Brain pericyte (primary cell): ENCODE measurements at regions not wholly inside any gene's neighbourhood (a gene's known extent, or its start where the extent isn't known, plus 50 kb on each side); places are given as distances from the start of the nearest gene placed in this dataset.

Experiments used
- DNase-seq: peaks from one replicate; pipeline ENCODE4 v3.0.0-alpha.2; 2012; ENCODE audit warnings: low read depth, low spot score

DNA sequence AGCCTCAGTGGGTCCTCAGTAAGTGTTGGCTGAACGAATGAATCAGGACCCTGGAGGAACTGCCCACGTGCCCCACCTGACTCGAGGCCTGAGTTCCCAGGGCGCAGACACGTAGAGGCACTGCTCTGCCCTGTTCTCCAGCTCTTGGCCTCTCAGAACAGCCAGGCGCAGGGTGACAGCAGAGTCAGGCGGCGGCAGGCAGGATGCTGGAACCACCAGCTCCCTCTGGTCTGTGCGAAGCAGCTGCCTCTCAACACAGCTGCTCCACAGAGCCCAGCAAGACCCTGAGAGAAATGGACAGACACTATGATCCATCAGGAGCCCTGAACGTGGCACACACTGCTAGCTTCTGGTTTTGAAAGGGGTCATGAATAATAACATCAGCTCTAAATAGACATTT lies 53.1 kb upstream of the BCO1 start:
- DNase-seq, result no peak

DNA sequence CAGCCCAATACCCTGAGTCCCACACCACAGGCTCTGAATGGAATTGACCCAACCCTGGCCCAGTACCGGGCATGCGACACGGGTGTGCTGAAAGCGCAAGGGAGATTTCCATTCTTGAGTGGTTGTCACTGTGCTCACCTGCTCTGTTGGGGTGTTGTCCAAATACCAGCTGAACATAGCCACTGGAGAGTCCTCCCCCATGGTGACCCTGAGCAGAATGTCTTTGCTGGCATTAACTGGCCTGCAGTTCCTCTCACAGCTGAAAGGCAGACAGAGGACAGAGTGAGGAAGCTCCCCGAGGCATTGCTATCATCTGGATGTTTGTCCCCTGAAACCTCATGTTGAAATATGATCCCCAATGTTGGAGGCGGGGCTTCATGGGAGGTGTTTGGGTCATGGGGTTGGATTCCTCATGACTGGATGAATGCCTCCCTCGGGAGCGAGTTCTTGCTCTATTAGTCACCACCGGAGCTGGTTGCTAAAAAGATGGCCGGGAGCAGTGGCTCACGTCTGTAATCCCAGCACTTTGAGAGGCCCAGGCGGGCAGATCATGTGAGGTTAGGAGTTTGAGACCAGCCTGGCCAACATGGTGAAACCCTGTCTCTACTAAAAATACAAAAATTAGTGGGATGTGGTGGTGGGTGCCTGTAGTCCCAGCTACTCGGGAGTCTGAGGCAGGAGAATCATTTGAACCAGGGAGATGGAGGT lies 57.3 kb upstream of the BCO1 start:
- DNase-seq, result peak; percentile 53

DNA sequence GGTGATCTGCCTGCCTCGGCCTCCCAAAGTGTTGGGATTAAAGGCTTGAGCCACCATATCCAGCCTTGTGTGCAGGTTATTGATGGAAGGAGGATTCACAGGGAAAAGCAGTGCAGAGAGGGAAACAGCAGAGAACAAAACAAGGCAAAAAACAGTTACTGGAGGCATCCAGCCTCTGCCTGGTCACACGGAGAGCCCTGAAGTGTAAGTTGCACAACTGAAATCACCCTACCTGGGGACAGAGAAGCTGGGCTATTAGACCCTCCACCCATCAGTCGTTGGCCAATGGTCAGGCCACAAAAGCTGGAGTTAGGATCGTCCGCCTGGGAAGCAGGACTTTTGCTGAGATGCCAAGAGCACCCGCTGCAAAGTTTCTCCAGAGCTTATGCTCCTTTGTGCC lies 57.9 kb upstream of the BCO1 start:
- DNase-seq, result no peak

DNA sequence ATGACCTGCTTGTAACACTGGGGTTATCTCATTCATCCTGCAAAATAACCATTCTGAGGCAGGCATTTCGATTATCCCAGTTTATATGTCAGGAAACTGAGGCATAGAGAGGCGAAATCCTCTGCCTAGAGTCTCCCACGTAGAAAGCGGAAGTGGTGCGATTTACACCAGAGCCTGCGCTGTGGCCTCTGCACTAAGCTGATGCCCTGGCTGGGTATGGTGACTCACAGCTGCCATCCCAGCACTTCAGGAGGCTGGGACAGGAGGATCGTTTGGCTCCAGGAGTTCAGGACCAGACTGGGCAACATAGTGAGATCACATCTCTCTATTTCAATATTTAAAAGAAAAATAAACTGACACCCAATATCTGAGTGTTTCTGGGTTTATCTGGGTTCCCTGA lies 59.3 kb upstream of the BCO1 start:
- DNase-seq, result no peak

DNA sequence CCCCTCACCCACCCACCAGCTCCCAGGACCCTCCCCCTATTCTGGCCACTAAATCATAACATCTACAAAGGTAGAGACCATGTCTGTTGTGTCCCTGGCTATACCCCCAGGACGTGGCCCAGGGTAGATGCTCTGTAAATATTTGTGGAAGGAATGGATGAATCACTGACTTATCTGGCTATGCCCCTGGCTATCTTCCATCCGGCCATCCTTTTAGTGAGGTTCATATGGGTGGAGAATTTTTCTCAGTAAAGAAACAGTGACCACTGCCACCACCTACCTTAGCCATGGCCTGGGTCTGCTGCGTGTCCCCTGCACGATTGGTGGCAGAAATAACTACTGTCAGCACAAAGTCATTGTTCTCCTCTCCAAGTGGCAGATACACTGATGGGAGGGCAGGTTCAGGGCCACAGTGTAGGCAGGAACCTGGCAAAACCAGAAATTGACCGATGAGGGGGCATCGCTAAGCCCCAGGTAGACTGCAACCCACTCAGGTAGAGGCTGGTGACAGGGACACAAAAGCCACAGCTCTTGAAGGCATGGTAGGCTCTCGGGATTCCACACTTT lies 63.1 kb upstream of the BCO1 start:
- DNase-seq, result no peak

DNA sequence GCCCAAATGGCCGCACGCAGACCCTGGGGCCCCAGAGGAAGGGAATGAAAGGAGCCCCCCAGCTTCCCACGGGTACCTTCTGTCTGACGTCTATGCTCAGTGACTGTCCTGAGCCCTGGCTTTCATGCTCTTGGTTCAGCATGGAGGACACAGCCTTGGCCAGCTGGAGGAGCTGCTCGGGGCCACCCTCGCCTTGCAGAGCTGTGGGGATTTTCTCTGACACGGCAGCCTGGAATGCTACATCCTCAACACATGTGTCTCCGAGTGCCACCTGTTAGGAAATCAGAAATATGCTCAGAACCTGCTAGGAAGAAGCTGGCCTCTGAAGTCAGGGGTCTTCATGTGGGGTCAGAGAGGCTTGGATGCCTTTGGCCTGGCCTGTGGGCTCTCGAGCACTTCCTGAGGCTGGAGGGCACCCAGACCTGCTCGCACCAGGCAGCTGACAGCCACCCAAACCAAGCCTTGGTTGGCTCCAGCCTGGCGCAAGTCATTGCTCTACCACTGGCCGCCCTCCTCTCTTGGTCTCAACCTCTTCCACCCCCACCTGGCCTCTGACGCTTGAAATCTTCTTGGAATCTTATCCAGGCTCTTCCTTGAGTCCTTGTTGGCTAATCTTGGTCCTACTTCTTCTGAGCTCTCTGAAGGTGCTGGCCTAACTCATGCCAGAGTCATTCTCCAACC lies 63.7 kb upstream of the BCO1 start:
- DNase-seq, result no peak

DNA sequence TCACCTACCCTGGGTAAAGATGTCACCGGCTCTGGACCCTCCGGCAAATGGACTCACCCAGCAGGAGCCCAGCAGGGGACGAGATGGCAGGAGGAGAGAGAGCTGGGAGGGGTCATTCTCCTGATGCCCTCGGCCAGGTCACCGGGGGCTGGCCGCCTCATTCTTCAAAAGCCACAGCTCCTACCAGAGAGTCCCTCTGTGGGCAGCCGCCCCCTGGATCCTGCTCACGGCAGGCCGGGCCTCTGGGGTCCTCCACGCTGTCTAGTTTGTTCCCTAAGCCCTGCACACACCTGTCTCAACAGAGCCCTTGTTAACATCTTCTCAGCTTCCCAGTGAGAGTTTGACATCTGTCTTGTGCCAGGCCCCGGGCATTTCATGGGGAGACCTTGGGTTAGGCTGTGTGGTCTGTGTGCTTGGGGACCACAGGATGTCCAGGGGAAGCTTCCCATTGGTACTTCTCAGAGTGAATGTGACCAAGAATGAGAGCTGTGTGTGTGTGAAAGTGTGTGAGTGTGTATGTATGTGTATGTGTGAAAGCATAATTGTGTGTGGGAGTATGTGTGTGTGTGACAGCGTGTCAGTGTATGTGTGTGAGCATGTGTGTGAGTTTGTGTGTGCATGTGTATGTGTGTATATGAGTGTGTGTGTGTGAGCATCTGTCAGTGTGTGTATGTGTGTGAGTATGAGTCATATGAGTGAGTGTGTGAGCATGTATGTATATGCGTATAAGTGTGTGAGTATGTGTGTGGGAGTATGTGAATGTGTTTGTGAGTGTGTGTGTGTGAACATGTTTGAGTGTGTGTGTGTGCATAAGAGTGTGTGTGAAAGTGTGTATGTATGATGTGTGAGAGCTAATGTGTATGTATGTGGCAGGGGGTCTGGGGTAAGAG lies 65.5 kb upstream of the BCO1 start:
- DNase-seq, result no peak

DNA sequence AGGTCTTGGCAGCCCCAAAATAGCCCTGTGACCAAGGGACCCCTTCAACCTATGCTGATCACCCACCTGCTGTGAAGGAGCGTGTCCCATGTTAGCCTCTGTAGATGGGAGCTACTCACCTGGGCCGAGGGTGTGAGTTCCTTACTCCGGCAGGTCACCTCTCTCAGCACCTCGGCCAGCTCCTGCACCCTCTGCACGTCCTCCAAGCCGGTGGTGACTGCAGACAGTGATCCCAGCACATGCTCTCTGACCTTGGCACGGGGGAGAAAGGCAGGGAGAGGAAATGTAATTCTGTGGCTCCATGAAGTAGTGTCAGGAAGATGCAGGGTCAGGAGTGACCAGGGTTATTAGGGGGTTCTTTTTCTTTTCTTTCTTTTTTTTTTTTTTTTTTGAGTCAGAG lies 67.7 kb upstream of the BCO1 start:
- no peak for DNase-seq

DNA sequence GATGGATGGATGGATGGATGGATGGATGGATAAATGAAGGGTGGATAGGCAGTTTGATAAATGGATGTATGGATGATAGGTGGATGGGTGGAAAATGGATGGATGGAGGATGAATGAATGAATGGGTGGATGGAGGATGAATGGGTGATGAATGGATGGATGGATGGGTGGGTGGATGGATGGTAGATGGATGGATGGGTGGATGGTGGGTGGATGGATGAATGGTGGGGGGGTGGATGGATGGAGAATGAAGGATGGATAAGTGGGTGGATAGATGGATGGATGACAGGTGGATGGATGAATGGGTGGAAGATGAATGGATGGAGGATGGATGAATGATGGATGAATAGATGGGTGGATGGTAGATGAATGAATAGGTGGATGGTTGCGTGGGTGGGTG lies 70.1 kb upstream of the BCO1 start:
- DNase-seq, result no peak

DNA sequence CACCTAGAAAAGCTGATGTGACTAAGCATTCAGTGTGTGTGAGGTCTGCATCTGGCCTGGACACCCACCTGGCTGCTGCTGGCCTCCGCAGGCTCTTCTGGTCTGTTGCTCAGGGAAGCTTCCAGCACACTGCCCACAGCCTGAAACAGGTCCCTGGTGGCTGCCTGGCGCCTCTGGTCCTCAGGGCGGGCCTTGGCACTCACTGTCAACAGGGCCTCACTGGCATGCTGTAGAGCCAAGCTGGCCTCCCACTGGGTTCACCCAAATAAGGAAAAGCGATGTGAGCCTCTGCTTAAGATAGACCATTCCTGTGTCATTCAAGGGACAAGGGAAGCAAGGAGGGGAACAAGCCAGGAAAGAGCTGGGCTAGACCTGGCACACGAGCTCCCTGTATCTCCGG lies 70.6 kb upstream of the BCO1 start:
- DNase-seq, result no peak

DNA sequence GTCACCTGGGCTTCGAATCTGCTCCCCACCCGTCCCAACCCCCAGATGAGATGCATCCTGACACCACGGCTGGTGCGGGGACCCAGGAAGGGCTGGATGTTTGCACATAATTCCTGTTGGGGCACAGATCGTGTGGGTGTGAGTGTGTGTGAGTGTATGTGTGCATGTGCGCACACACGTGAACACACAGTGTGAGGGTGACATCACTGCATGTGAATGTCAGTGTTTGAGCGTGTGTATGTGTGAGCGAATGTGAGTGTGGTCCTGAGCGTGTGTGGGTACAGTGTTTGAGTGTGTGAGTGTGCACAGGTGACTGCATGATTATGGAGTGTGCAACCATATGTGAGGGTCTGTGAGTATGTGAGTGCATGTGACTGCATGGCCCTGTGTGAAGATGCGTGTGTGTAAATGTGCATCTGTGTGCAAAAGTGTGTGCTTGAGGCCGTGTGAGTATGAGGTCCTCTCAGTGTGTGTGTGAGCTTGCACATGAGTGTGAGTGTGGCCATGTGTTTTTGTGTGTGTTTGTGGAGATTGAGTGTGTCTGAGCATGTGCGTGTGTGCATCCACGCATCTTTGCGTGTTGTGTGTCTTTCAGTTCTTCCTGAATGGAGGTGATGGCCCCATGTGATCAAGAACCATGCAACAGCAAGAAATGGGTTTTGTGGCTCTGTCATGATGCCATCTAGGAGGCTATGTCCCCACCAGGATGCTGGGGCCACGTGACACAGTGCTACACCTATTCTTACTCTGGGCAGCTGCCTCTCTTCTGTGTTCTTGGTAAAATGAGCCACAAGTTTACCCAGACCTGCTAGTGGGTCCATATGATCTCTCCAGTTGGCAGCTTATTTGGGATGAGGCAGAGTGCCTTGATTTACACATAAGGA lies 70.5 kb upstream of the GCSH start:
- DNase-seq, result no peak

DNA sequence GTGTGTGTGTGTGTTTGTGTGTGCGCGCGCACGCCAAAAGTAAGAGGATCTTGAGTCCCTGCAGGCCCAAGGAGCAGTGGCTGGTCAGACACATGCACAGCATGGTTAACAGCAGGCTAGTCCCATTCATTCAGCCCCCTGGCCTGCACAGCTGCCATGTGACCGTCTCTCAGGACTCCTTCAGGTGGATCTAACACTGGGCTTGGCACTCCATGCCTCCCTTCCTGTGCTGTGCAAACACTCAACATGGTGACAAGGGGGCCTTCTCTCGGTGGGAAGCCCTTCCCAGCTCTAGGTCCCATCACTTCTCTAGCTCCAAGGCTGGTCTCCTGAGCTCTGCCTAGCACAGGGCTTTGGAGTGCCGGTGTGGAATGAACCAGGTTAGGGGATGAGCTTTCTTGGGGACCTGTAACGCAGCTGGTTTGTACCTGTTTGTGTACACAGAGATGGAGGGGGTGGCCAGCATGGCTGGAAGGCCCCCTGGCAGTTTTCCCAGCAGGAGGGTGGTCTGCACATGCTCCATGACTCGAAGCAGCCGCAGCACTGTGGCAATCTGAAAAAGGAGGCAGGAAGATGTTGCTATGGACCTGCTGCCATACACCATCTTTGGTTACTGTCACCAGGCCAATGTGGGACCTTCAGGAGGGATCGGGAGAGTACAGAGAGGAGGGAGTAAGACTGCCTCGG lies 69.4 kb upstream of the GCSH start:
- no peak for DNase-seq

DNA sequence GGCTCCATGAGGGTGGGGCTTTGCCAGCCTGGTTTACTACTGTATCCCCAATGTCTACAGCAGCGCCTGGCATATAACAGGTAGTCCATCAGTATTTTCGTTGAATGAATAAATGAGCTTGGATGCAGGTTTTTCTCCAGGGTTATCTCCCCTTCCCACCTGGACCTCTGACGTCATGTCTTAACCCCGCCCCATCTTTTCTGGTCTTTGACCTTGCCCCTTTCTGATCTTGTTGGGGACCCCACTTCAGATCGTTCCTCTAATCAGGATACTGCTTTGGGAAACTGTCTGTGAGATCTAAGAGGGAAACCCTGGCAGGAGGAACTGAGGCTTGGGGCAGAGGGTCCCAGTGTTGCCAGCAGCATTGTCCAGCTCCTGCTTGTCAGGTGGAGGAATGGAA lies 68.8 kb upstream of the GCSH start:
- no peak for DNase-seq

DNA sequence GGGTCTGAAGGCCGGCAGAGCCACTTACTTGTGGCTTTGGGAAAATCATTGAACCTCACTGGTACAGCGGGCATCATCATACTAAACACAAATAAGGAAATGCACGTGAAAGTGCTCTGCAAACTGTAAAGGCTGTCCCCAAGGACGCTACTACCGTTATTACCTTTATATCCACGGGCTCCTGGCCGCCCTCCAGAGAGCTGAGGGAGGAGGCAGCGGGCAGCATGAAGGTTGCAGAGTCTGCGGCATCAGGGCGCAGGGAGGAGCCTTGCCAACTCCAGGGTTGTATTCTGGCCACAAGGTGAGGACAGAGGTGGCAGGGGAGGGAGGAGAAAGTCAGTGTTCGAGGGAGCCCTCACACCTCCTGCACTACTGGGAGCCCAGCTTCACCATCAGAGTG lies 68.3 kb upstream of the GCSH start:
- no peak for DNase-seq

DNA sequence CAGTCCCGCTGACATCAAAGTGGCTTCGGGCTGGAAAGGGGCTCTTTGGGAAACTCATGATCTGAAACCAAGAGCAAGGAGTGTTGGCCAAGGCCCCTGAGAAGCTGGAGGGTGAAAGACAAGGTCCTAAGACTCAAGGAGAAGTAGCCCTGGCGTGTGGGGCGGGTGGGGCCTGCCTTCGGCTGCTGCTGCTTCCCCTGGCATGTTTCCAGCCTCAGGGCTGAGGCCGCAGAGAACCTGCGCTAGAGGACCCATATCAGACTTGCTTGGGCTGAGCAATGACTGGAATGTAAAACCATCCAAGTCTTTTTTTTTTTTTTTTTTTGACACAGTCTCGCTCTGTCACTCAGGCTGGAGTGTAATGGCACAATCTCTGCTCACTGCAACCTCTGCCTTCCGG lies 67.5 kb upstream of the GCSH start:
- no peak for DNase-seq

DNA sequence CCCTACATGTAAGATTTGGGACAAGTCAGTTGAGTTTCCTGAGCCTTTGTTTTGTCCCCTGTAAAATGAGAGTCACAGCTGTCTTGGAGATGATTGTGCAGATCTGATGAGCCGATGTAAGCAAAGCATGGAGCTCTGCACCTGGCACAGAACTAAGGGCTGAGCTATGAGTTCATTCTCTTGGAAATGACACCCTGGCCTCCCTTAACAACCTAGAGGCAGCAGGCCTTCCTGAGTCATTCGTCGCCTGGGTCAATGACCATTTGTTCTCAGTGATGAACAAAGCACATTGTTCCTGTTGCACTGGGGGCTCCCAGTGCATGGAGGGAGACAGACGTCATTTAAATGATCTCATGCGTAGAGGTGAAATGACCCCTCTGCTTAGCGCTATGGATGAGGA lies 62.8 kb upstream of the GCSH start:
- no peak for DNase-seq

DNA sequence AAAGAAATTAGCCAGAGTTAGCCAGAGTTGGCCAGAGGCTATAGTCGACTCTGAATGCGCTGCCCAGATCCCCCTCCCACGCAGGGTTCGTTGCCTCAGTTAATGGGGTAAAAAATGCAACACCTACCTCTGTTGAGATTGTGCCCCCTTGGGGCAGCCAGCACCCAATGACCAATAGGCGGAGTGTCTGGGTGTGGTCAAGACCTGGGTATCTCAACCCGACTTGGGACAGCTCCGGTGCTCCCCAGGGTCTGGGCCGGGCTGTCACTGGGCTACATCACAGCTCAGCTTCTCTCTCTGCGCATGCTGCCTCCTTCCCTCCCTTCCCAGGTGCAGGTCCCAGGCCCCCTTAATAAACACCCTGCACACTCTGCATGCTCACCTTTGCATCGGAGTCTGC lies 59.6 kb upstream of the GCSH start:
- DNase-seq, result no peak

DNA sequence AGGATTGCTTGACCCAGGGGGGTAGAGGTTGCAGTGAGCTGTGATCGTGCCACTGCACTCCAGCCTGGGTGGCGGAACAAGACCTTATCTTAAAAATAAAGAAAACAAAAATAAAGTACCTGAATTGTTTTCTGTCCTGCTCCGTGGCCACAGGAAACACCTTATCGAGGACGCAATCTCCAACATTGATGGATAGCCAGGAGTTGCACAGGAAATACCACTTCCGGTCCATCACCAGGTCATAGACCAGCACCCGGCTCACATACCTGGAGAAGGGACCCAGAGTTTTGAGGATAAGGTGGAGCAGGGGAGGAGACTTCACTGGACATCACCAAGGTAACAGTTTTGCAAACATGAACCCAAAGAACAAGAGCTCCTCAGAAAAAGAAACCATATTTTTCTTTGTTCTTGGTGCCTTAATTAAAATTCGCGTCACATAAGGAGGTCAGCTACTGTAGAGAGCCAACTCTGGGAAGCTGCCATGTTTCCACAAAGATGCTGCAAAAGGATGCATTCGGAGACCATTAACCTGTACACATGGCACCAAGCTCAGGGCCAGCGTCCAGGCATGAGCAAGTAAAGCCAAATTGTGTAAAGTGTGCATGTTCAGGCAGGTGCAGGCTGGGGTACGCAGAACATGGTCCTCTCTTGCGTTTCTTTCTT lies 55.6 kb upstream of the GCSH start:
- DNase-seq, result no peak

DNA sequence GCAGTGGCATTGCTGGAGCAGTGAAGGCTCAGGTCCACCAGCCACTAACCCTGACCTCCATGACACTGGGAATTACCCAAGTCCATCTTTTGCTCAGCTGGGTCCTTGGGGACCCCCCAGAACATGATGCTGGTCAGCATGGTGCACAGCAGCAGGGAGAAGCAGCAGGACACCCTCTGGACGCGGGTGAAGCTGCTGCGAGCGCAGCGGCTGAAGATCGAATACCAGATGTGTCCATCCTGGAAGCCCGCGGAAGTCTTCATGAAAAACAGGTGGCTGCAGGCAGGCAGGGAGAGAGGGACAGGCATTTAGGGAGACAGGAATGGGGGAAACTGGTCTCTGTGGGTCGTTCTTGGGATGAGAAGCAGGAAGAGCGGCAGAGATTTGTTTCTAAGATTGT lies 53.4 kb upstream of the GCSH start:
- DNase-seq, result no peak

DNA sequence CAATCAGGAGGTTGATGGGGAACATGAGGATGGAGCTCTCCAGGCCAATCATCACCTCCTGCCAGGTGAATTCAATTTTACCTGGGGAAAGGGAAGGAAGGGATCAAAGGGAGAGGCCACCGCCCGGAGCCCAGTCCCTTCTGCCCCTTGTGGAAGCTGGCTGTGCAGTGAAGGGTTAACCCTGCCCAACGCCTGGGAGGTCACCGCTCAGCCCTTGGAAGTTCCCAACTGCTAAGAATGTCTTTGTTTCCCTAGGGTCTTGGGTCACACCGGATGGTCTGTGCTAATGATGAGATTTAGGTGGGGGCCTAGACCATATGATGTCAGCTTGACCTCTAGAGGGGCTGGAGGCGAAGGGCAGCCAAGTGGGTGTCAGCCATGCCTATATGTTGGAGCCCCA lies 52.1 kb upstream of the GCSH start:
- no peak for DNase-seq
